Adrenal gland (tissue), 9 donors: ENCODE measurements at regions not wholly inside any gene's neighbourhood (a gene's known extent, or its start where the extent isn't known, plus 50 kb on each side); places are given as distances from the start of the nearest gene placed in this dataset.

Source experiments
- DNase-seq, 7 donors: peaks; one replicate each; pipeline ENCODE4 v3.0.0-alpha.2; 2019 to 2020
- H3K27ac ChIP-seq, 5 donors: fragments of 200-600 bp; sonication (generic) in 4 of 5; 1 replicate in 3 of 5; 2 replicates in 2 of 5; pipeline versions ENCODE4 v1.5.1 to v1.8.0; 2016 to 2020; ENCODE audit warnings: mild to moderate bottlenecking in 1 of 5
- H3K27me3 ChIP-seq: fragments of 200-600 bp; 2 replicates; pipeline ENCODE4 v1.8.0; 2021
- H3K36me3 ChIP-seq, 2 donors: fragments of 200-600 bp; replicated peaks in 1 of 2; 1 replicate in 1 of 2; 2 replicates in 1 of 2; pipeline versions ENCODE4 v1.5.1 to v1.8.0; 2018 to 2022
- H3K4me1 ChIP-seq, 2 donors: fragments of 200-600 bp; replicated peaks in 1 of 2; 1 replicate in 1 of 2; 2 replicates in 1 of 2; pipeline versions ENCODE4 v1.5.1 to v1.8.0; 2018 to 2021
- H3K4me3 ChIP-seq, 4 donors: fragments of 200-600 bp; sonication (generic) in 3 of 4; one replicate each; pipeline ENCODE4 v1.5.1; 2016 to 2018
- H3K9me3 ChIP-seq, 3 donors: fragments of 200-600 bp; sonication (generic) in 1 of 3; replicated peaks in 1 of 3; 1 replicate in 2 of 3; 2 replicates in 1 of 3; pipeline versions ENCODE4 v1.5.1 to v1.8.0; 2016 to 2021
- POLR2A ChIP-seq, 2 donors: fragments of 450-650 bp; IDR thresholded peaks; one replicate each; pipeline ENCODE4 v1.6.1; 2017; ENCODE audit warnings: antibody characterized with exemption in 2 of 2, mild to moderate bottlenecking in 2 of 2, moderate library complexity in 1 of 2
- WGBS, 4 donors: extraction: QIAGEN DNeasy Blood & Tissue Kit in 2 of 4; methylation state at CpG; one replicate each; pipeline versions ENCODE4 v1.1.5 to v1.1.7; 2013 to 2017; 5-methylcytosine and 5-hydroxymethylcytosine counted together
- intact Hi-C, 2 donors: fragments of 100-400 bp; cut with DNase I; formaldehyde crosslinking; loops; one replicate each; pipeline versions ENCODE4 v1.14.1 to v1.15.0; 2022 to 2023
- TF ChIP-seq, protein P1 (sequence below), 6 experiments: fragments of 450-650 bp in 4 of 6; fragments of 200-600 bp in 2 of 6; sonication (generic) in 1 of 6; IDR thresholded peaks; 1 replicate in 5 of 6; 2 replicates in 1 of 6; pipeline versions ENCODE4 v1.5.1 to v1.8.0; 2016 to 2021; ENCODE audit warnings: antibody characterized with exemption in 6 of 6, mild to moderate bottlenecking in 2 of 6, moderate library complexity in 1 of 6
- donor health status: healthy with polysubstance abuse.
- donor health status: Bipolar disorder and iron deficiency.
- donor health status: DM: yes; HTN: yes; CAD: no.
- donor health status: DM: no; HTN: no; CAD: no.
- donor health status: DM: no; HTN: no; CAD: no.

- TF ChIP-seq, protein P1, sequence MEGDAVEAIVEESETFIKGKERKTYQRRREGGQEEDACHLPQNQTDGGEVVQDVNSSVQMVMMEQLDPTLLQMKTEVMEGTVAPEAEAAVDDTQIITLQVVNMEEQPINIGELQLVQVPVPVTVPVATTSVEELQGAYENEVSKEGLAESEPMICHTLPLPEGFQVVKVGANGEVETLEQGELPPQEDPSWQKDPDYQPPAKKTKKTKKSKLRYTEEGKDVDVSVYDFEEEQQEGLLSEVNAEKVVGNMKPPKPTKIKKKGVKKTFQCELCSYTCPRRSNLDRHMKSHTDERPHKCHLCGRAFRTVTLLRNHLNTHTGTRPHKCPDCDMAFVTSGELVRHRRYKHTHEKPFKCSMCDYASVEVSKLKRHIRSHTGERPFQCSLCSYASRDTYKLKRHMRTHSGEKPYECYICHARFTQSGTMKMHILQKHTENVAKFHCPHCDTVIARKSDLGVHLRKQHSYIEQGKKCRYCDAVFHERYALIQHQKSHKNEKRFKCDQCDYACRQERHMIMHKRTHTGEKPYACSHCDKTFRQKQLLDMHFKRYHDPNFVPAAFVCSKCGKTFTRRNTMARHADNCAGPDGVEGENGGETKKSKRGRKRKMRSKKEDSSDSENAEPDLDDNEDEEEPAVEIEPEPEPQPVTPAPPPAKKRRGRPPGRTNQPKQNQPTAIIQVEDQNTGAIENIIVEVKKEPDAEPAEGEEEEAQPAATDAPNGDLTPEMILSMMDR (IDR thresholded peaks at IDR 0.05) = peak in 3 of 6 experiments; percentile 27 to 52 (median 30)
- TF ChIP-seq POLR2A (IDR thresholded peaks at IDR 0.05) = no peak
- H3K9me3 ChIP-seq = no peaks in the 10 kb centered on the region
- H3K4me1 ChIP-seq = peaks cover 9 to 25% of the 10 kb centered on the region in 2 donors
- intact Hi-C loops = no loop called here
- H3K36me3 ChIP-seq = no peaks in the 10 kb centered on the region
- DNase-seq = peak in 6 of 7 donors; percentile 28 to 63 (median 56)
- peak overlapping the region in 2 of 4 donors; percentile 34 to 62 for H3K4me3 ChIP-seq
- no peaks in the 10 kb centered on the region for H3K27me3 ChIP-seq
- 2 to 3% (median 3%) methylated on average over 19 to 83 of the region's 86 CpGs; no CpG with 5 or more reads in 1 of the 4 donors for WGBS, 4 donors
- H3K27ac ChIP-seq = peak overlapping the region in 1 of 5 donors; percentile 40
Measured at GRCh38 chr17:77281122-77281903, 140.5 kb downstream of the SEC14L1 start.

GRCh38 chr17:77281904-77282367 lies 141.2 kb downstream of the SEC14L1 start:
- no peak for DNase-seq
- 59 to 66% (median 63%) methylated on average over 19 to 20 of the region's 20 CpGs for WGBS, 4 donors
- Histone ChIP-seq H3K4me1 (peaks cover 15 to 32% of the 10 kb centered on the region in 2 donors), H3K27ac (no peak overlapping the region), H3K4me3 (peak overlapping the region in 1 of 4 donors; percentile 62), H3K36me3 (no peaks in the 10 kb centered on the region), H3K9me3 (no peaks in the 10 kb centered on the region), H3K27me3 (no peaks in the 10 kb centered on the region)
- TF ChIP-seq, protein P1 (IDR thresholded peaks at IDR 0.05) = no peak
- no peak for TF ChIP-seq POLR2A (IDR thresholded peaks at IDR 0.05)
- intact Hi-C loops = no loop called here

DNA sequence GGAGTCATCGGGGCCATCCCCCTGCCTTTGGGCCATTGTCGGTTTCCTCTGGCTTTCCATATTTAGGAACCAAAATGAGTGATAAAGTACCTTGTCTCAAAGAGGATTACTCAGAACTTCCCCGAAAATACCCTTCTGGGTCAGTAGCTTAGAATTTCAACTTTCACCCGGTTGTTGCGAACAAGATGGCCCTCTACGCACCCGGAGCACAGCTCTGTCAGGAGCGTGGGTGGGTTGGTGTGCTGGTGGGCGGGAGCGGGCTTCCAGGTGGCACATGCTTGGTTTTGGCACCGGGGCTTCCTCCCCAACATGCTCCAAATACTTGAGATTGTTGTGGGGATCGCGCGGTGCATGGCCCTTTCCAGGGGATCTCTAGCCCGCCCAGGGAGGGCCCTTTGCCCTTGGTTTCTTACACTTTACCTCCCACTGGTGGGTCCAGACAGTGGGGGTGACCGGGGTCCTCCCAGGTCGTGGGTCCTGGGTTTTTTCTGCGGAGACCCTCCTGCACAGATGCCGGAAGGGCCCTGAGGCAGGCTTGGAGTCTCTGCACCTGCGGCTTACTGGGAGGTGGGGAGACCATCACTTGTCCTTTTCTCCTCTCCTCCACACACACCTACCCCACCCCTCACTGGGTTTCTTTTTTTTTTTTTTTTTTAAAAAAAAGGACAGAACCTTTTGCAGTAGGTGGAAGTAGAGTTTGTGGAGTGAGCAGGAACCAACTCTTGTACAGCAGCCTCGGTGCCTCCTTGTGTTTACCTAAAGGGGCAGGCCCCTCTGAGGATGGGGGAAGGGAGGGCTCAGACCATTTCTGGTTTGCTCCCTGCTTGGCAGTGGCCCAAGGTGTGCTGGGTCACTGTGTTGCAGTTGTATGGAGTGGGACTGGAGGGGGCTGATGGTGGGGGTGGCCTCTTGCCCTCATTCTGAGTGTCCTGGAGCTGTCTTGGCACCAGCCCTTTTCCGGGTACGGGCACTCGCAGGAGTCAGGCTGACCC lies 142.1 kb downstream of the SEC14L1 start:
- Histone ChIP-seq H3K4me1 (peaks cover 24 to 41% of the 10 kb centered on the region in 2 donors), H3K36me3 (no peaks in the 10 kb centered on the region), H3K4me3 (no peak overlapping the region), H3K9me3 (no peaks in the 10 kb centered on the region), H3K27me3 (no peaks in the 10 kb centered on the region), H3K27ac (no peak overlapping the region)
- no peak for DNase-seq
- TF ChIP-seq POLR2A (IDR thresholded peaks at IDR 0.05) = no peak
- TF ChIP-seq, protein P1 (IDR thresholded peaks at IDR 0.05) = no peak
- intact Hi-C loops = no loop called here
- 80 to 86% (median 84%) methylated on average over 24 of the region's 24 CpGs for WGBS, 4 donors
